Limb (tissue), 2 donors: ENCODE measurements at regions not wholly inside any gene's neighbourhood (a gene's known extent, or its start where the extent isn't known, plus 50 kb on each side); places are given as distances from the start of the nearest gene placed in this dataset.
"Not testable (repeated sequence)": the region's sequence is repeated elsewhere in the genome, so short reads cannot be mapped to it uniquely, and the experiment has no call there.

Experiments used
- DNase-seq, 2 donors: peaks; one replicate each; pipeline ENCODE4 v3.0.0-alpha.2; 2016; ENCODE audit errors: extremely low spot score in 2 of 2

DNA sequence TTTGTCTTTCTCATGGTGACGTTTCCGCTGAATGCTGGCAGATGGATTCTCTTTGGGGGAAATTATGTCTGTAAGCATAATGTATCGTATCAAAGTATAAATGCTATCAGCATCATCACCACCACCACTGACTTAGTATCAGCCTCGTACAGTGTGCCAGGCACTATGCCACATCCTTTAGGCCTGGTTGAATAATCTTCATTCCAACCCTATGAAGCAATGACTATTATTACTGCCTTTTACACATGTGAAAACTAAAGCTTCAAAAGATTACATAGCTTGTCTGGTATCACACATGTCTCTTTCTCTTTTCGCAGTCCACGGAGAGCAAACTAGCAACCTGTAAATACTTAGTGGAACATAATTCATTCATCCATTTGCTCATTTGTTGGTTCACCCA lies 166.7 kb upstream of the PRICKLE2 start:
- DNase-seq, result no peak

DNA sequence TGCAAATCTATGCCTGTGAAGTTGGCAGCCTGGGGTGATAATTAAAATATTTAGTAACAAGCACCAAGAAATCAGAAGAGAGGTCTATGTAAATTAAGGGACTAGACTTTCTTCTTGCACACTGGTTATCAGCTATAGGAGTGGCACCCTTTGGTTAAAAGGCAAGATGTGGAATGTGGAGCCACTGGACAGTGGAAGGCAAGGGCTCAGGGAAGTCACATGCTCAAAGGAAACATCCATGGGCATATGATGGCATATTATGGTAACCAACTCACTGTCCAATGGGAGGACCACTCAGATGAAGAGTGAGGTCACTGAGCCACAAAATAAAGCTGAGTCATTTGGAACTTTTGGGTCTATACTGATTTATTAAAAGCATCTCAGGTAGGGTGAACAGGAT lies 165.6 kb upstream of the PRICKLE2 start:
- DNase-seq, result no peak

DNA sequence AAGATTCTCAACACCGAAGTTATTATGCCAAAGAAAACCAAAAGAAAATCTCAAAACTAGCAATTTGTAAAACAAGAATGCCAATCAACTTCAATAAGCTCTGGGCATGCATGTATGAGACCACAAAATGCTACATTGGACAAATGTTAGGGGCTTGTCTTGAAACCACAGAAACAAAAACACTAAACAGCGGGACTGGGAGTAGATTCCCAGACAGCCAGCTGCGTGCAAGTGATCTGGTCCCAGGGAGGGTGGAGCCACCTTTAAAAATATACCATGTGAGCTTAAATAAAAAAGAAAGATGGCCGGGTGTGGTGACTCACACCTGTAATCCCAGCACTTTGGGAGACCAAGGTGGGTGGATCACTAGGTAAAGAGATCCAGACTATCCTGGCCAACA lies 163.6 kb upstream of the PRICKLE2 start:
- no peak for DNase-seq

DNA sequence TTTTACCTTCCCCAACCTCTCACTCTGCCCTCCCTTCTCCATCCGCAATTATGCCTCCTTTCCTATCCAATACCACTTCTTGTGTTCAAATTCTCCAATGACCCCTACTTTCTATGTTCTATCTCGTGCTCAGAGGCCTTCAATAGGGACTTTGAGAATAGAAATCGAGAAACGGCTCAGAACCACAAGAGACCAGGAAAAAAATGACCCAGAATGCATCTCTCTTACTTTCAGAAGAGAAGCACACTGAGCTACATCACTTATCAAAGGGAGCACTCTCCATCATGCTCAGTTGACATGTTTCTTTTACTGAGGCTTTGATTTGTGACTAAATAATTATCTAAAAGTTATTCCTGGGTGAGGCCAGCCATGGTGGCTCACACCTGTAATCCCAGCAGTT lies 162.4 kb upstream of the PRICKLE2 start:
- no peak for DNase-seq

DNA sequence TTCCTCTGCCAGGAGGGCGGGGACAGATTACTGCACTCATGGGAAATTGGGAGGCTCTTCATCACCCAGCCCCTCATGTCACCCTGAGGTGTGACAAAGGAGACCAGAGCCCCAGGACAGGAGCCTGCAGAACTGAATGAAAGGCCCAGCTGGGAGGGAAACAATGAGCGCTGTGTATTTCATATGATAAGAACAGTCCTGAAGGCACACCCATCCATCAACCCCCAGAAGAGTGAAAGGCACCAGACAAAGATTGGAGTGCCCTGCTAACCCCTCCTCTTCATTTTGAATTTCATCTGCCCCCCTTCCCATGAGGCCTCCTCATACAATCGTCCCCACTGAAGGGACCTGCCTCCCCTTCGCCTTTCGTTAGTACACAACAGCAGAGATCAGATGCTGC lies 160.0 kb upstream of the PRICKLE2 start:
- peak in 1 of 2 donors; percentile 34 for DNase-seq

DNA sequence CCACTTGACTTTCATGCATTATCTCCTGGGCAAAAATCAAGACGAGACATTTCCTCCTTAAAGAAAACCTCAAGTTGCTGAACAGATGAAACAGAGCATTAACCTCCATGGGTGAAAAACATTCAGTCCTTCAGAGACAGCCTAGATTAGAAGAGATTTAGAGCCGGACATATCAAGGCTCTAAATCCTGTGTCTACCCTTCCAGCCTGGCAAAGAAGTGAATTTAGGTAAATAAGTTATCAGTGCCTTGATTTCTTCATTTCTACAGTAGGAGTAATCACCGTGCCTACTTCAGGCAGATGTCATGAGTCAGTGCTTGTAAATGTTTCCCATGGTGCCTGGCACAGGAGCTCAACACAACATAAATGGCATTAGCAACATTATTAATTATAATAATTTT lies 159.3 kb upstream of the PRICKLE2 start:
- DNase-seq, result no peak

DNA sequence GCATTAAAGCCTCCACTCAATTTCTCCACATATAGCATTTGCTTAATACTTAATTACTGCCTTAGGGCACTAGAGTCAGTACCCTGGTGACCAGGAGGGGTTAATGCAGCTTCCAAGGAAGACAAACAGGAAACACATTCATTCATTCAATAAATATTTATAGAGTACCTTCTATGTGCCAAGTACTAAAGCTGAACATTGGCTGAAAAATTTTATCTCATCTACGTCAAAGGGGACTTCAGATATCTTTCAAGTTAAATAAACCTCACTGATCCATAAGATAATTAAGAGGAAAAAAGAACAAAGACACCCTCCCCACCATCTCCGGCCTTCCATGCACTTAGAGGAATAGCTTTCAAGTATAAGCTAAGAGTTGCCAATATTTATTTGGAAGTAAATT lies 156.9 kb upstream of the PRICKLE2 start:
- no peak for DNase-seq

DNA sequence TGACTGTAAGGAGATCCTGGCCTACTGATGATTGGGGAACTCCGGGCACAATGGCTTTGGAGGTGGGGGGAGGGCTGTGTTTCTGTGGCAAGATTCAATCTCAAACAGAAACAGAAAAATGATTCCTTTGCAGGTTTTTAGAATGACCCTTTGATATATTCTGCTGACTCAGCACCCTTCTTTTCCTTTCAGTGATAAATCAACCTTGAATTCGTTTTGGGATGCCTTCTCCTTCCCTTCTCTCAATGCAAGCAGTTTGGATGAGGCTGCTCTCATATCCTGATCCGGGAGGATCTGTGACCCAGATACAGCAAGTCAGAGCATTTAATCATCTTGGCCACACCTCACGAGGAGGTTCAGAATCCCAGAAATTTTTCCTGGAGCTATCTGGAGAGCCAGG lies 156.1 kb upstream of the PRICKLE2 start:
- DNase-seq, result no peak

DNA sequence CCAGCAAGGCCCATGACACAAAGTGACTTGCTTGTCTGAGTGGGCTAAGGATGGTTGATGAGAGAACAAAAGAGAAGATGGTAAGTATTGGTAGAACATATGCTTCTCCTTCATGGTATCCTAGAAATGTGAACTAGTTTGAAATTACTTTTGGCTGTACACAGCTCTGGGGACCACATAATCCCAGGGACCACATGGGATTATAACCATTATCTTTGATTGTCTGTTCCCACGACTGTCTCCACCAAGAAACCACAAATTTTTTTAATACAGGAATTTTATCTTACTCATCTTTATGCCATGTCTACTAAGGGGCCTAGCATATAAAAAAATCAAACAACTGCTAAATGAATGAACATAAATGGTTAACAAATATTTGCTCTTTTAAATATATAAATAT lies 155.3 kb upstream of the PRICKLE2 start:
- DNase-seq, result no peak

DNA sequence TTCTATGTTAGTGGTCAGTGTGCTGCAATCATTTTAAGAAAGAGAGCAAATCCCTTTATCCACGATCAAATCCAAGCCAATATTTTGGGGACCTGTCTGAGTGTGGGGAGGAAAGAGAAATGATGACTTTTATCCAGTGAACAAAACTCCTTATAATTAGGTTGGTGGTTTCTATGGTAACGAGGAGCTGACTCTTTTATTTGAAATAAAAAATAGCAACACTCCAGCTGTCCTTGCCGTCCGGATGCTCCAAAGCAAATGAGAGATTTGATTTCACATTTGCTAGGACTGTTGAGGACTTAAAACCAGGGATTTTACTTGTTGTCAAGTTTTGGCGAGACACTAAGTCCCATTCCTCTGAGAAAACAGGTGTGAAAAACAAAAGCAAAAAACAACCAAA lies 154.0 kb upstream of the PRICKLE2 start:
- no peak for DNase-seq

DNA sequence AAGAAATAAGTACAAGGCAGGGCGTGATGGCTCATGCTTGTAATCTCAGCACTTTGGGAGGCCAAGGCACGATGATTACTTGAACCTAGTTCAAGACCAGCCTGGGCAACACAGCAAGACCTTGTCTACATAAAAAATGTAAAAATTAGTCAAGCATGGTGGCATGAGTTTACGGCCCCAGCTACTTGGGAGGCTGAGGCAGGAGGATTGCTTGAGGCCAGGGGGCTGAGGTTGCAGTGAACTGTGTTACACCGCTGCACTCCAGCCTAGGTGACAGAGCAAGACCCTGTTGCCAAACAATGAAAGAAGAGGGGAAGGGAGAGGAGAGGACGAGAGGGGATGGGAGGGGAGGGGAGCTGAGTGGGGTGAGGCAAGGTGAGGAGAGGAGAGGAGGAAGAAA lies 152.7 kb upstream of the PRICKLE2 start:
- no peak for DNase-seq

DNA sequence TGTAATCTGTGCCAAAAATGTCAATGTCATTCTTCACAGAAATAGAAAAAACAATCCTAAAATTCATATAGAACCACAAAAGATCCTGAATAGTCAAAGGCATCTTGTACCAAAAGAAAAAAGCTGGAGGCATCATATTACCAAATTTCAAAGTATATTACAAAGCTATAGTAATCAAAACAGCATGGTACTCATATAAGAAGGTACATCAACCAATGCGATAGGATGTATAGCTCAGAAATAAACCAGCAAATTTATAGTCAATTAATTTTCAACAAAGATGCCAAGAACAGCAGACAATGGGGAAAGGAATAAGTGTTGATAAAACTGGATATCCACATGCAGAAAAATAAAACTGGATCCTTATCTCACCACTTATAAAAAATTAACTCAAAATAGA lies 150.5 kb upstream of the PRICKLE2 start:
- DNase-seq, result no peak

DNA sequence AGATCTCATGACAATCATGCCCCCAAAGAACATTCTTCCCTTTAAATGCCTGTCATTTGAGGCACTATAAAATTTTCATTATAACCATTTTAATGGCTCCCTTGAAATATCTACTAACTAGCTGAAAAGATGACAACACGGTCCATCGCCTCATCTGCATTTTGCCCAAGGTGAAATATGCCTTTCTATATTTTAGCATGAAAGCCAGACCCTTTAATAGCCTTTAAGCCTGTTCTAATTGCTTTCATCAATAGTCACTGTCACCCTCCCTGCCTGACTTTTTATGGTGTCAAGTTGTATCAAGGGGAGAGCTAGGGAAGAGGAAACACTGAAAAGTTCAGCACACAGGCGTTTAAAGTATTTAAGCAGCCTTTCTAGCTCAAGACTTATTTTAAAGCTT lies 144.1 kb upstream of the PRICKLE2 start:
- no peak for DNase-seq

DNA sequence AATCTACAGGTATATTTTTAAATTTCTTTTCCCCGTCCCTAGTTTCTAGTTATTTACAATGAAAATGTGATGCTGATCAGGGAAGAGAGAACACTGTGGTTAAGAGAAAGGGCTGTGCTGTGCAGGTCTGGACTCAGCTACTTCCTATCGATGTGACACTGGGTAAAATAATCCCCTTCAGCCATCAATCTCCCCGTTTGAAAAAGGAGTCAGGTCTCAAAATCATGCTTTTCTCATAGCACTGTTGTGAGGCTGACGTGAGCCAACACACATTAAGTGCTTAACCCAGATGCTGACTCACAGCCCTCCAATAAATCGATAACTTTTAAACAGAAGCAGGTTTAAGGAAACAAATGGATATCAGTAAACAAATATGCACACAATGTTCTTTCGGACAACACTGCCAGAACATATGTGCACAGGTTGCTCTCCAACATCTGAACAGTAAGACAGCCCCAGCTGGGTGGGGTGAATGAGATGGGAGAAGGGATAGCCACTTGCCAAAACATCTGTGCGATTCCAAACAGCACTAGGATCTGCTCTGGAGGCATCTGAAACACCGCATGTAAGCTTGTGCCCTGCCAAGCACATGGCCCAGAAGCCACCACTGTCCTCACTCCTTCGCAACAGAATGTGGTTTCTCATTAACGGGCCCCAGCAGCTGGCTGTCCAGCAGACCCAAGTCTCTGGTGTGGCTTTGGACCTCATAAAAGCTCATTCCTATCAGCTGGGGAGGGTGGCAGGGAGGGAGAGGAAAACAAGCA lies 143.2 kb upstream of the PRICKLE2 start:
- DNase-seq, result peak in 1 of 2 donors; percentile 69

DNA sequence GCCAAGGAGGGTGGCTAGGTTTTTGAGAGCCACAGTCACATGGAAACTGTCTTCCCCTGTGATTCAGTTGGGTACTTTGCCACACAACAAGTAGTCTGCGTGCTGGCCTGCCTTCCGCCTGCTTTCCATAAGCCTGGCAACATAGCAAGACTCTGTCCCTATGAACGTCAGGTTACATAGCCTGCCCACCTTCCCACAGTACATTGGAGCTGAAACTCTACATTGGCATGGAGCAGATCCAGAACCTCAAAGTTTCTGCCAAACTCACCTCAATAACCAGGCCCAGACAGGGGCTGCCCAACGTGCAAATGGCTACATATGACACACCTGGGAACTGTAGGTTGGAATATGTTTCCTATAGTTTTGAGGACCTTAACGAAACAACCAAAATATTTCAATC lies 140.6 kb upstream of the PRICKLE2 start:
- DNase-seq, result no peak

DNA sequence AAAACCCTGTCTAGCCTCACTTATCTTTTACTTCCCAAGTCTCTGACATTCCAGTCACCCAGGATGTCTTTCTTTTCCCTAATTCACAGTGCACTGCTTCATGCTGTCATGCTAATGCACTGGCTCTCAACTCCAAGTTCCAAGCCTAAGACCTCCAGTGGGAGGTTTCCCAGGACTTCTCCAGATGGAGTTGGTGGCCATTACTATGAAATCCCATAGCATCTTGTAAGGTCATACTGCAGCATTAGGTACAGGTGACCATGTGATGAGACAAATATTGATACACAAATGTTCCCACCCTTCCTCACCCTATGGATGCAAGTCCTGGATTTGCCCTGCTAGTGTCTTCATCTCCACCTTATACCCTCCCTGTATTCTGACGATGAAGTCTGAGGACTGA lies 138.6 kb upstream of the PRICKLE2 start:
- no peak for DNase-seq

DNA sequence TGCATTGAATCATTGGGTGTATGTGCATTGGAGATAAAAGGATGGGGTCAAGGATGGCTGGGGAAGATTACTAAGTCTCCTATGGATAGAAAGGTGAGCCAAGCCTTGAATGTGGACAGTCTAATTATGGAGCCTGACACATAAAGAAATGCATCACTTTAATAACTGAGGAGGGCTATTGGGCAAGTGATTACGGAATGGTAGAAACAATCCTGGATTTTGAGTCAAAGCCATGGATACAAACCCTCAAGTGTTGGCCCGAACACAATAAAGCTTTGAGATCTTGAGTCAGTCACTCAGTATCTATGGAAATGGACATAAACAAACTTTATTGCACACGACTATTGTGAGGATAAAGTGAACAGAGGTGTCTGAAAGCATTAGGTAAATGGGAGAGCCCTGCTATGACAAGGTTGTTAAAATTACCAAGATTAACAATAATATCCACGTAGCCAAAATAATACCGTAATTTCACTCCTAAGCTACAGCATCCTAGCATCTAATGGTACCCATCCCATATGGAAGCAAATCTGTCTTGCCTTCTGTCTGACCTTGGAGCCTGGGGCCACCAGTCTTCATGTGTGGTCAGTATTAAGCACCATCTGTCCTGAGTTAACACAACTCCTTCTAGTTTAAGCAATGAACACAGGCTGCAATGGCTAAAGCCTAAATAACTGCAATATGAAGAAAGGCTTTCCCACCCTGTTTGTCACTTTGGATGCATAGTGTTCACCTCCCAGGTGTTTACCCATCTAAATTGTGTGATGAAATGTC lies 136.9 kb upstream of the PRICKLE2 start:
- DNase-seq, result no peak

DNA sequence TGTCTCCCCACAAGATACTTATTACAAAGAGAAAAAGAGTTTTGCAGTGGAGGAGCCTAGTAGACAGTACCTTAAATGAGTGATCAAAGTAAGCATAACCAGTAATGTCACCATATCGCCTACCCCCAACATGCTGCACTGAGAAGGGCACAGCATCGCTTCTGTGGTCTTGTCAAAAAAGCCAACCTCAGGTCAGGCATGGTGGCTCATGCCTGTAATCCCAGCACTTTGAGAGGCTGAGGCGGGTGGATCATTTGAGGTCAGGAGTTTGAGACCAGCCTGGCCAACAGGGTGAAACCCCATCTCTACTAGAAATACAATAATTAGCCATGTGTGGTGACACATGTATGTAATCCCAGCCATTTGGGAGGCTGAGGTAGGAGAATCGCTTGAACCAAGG lies 135.8 kb upstream of the PRICKLE2 start:
- not testable (repeated sequence) for DNase-seq

DNA sequence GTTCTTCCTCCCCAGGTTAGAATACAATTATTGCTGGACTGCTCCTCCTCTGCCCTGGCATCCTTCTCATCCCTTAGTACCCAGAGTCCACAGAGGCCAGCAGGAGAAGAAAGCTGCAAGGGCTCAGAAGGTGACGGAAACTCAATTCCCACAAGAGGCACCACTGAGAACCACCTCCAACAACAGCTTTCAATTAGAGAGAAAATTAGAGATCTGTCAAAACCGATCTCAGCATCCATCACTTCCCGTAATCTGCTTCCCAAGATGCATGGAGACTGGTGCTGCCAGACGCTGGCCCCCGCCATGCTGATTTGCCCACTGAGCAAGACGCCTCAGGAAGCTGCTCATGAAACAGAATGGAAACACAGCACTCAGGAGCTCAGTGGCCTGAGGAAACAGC lies 135.0 kb upstream of the PRICKLE2 start:
- DNase-seq, result no peak

DNA sequence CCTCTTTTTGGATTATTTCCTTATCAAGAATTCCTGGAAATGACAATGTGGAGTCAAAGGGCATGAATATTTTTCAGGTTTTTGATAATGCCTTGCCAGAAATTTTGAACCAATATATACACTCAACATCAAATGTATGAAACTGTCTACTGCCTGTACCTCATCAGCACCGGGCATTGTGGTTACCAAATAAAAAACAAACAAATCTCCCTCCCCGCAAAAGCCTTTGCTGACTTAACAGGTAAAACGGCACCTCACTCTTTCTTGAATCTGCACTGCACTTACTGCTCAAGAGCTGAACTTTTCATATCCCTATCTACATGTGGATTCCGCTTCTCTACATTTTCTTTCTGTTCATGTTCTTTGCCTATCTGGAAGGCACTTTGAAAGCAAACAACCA lies 134.5 kb upstream of the PRICKLE2 start:
- no peak for DNase-seq

DNA sequence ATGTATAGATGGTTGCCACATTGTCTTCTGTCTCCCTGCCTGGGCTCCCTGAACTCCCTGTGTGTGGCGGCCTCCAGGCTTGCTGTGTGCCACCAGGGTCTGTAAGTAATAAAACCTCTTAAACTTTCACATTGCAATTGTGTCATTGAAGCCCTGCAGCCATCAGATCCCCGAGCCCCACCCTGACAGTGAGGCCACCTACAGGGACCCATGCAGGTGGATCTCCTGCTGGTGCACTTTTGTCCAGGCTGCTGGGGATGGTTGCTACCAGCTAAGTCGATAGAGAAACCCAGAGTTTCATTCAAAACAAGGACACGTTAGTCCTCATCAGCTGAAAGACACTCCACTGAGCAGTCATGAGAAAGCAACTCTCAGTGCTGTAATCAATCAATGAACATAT lies 133.6 kb upstream of the PRICKLE2 start:
- DNase-seq, result no peak

DNA sequence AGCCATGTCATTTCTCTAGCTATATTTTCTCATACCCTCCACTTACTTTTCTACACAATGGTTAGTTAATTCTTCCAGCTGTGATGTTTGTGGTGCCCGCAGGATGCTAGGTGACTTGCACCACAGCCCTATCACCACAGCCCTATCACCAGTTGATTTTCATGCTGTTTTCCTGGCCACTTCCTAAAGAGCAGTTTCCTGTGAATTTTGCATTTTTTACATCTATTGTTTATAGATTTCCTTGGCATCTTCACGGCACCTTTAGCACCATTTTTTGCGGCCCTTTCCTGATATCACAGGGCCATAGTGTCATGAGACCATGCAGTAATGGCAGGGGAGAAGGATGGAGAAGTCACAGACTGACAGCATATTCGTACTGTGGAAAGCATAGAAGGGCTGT lies 132.9 kb upstream of the PRICKLE2 start:
- no peak for DNase-seq

DNA sequence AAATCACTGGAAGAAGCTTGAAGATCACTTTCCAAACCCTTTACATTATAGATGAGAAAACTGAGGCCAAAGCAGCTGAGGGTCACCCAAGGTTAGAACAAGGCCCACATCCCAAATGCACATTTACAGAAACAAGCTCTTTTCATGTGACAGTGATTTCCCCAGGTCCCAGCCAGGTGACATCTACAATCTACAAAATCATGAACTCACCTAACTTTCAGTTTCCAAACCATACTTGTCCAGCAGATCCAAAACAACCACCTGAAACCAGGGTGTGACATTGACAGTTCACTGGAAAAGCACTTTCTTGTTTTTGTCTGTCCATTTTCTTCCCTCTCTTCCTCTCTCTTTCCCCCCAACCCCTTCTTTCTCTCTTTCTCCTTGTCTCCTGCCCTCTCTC lies 132.2 kb upstream of the PRICKLE2 start:
- DNase-seq, result no peak
